ENCODE measurements at regions not wholly inside any gene's neighbourhood (a gene's known extent, or its start where the extent isn't known, plus 50 kb on each side); places are given as distances from the start of the nearest gene placed in this dataset.

DNA sequence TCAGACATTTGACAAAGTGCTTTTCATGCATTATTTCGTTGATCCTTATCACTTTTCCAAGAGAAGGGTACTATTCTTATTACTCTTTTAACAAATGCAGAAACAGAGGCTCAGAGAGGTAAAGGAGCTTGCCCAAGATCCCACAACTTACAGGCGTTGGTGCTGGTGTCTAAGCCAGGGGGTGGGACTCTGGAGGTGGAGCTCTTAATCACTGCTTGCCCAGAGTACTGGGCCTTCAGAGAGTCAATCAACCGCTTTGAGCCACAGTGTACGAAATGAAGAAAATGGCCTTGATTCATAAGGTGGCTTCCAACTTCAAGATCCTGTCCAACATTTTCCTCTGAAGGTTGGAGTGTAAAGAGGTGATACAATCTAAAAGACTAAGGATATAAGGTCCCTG is 211.5 kb downstream of the NECTIN3 start:
- TF ChIP-seq JUND (IDR thresholded peaks at IDR 0.05), result no peak
- no peak for TF ChIP-seq POLR2A (IDR thresholded peaks at IDR 0.05; ENCODE audit: borderline replicate concordance, extremely low read depth, insufficient read depth, insufficient read length)
- TF ChIP-seq, protein P1, sequence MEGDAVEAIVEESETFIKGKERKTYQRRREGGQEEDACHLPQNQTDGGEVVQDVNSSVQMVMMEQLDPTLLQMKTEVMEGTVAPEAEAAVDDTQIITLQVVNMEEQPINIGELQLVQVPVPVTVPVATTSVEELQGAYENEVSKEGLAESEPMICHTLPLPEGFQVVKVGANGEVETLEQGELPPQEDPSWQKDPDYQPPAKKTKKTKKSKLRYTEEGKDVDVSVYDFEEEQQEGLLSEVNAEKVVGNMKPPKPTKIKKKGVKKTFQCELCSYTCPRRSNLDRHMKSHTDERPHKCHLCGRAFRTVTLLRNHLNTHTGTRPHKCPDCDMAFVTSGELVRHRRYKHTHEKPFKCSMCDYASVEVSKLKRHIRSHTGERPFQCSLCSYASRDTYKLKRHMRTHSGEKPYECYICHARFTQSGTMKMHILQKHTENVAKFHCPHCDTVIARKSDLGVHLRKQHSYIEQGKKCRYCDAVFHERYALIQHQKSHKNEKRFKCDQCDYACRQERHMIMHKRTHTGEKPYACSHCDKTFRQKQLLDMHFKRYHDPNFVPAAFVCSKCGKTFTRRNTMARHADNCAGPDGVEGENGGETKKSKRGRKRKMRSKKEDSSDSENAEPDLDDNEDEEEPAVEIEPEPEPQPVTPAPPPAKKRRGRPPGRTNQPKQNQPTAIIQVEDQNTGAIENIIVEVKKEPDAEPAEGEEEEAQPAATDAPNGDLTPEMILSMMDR (IDR thresholded peaks at IDR 0.05 in 2 of 3, conservative IDR thresholded peaks at IDR 0.05 in 1 of 3; ENCODE audit: borderline replicate concordance in 1 of 3, insufficient read depth in 1 of 3, low read depth in 2 of 3, low read length in 2 of 3), result no peak
- no peak for TF ChIP-seq SP1 (IDR thresholded peaks at IDR 0.05; ENCODE audit: low read depth)
- TF ChIP-seq YY1 (IDR thresholded peaks at IDR 0.05; ENCODE audit: extremely low read depth, insufficient replicate concordance, low read depth, low read length), result no peak
- no peak for TF ChIP-seq EZH2phosphoT487 (IDR thresholded peaks at IDR 0.05; ENCODE audit: borderline replicate concordance)
- no peak for TF ChIP-seq ZNF274 (IDR thresholded peaks at IDR 0.05; ENCODE audit: low read depth, low read length)

Data from HCT116 (cell line).